A549 (cell line): ENCODE measurements at regions not wholly inside any gene's neighbourhood (a gene's known extent, or its start where the extent isn't known, plus 50 kb on each side); places are given as distances from the start of the nearest gene placed in this dataset.

ENCODE experiments used
- ATAC-seq, 2 experiments: fragments of 200-7000 bp in 1 of 2; fragments of >200 bp in 1 of 2; cut with Nextera tagmentation in 1 of 2; cut with Tn5 transposase in 1 of 2; 3 replicates each; pipeline versions ENCODE4 v1.8.0 to v1.9.1; 2018 to 2020; ENCODE audit warnings: mild to moderate bottlenecking in 1 of 2, moderate library complexity in 1 of 2
- CTCF ChIA-PET: fragments of 300-600 bp; sonication (Branson Sonifier 250); formaldehyde crosslinking; extraction: SDS; loops from one replicate; lab custom pipeline; 2021; ENCODE audit warnings: antibody characterized with exemption, inconsistent platforms; lab: Yijun Ruan, JAX
- POLR2A ChIA-PET: fragments of 350-600 bp; formaldehyde crosslinking; extraction: SDS; loops from one replicate; lab custom pipeline; 2021; ENCODE audit warnings: antibody characterized with exemption, inconsistent platforms; lab: Yijun Ruan, JAX
- DNase-seq, 2 experiments: peaks; one replicate each; pipeline versions ENCODE4 v3.0.0 to v3.0.0-alpha.2; 2011 to 2016; ENCODE audit warnings: low read depth in 1 of 2, low spot score in 1 of 2
- FAIRE-seq: peaks from 2 replicates; lab custom pipeline; 2011; peaks lifted over from hg19 to GRCh38; lab: Jason Lieb, UNC
- H3K27ac ChIP-seq, 2 experiments: fragments of >200 bp; sonication (Bioruptor Twin); formaldehyde crosslinking; 3 replicates each; pipeline ENCODE4 v1.5.1; 2016 to 2017
- H3K4me1 ChIP-seq: fragments of >200 bp; sonication (Bioruptor Twin); formaldehyde crosslinking; 3 replicates; pipeline ENCODE4 v1.6.1; 2016
- H3K4me2 ChIP-seq: fragments of >200 bp; sonication (Bioruptor Twin); formaldehyde crosslinking; 3 replicates; pipeline ENCODE4 v1.6.1; 2016
- H3K4me3 ChIP-seq: fragments of >200 bp; sonication (Bioruptor Twin); formaldehyde crosslinking; 3 replicates; pipeline ENCODE4 v1.5.1; 2016
- H3K9me3 ChIP-seq: fragments of >200 bp; sonication (Bioruptor Twin); formaldehyde crosslinking; 3 replicates; pipeline ENCODE4 v1.6.1; 2016
- CTCF ChIP-seq: fragments of >200 bp; sonication (Bioruptor Twin); formaldehyde crosslinking; IDR thresholded peaks from 3 replicates; pipeline ENCODE4 v1.5.1; 2016
- EHF ChIP-seq: fragments of 250-450 bp; sonication (Bioruptor Pico); IDR thresholded peaks from 2 replicates; pipeline ENCODE4 v1.5.0; 2020; ENCODE audit warnings: mild to moderate bottlenecking
- EHMT2 ChIP-seq: fragments of 200-600 bp; sonication (generic); IDR thresholded peaks from 2 replicates; pipeline ENCODE4 v1.6.1; 2016; ENCODE audit warnings: antibody characterized with exemption, low read depth, mild to moderate bottlenecking, moderate library complexity
- FOSL2 ChIP-seq, 2 experiments: fragments of 450-650 bp in 1 of 2; fragments of >200 bp in 1 of 2; sonication (Bioruptor Twin) in 1 of 2; formaldehyde crosslinking; IDR thresholded peaks; 2 replicates each; pipeline versions ENCODE4 v1.5.0 to v1.6.1; 2016 to 2020; ENCODE audit warnings: mild to moderate bottlenecking in 1 of 2, moderate library complexity in 1 of 2
- FOXS1 ChIP-seq: fragments of 250-450 bp; sonication (Bioruptor Pico); IDR thresholded peaks from 2 replicates; pipeline ENCODE4 v1.5.0; 2020; ENCODE audit warnings: mild to moderate bottlenecking, moderate library complexity
- GATA3 ChIP-seq: IDR thresholded peaks from 2 replicates; pipeline ENCODE4 v1.6.1; 2012; ENCODE audit warnings: borderline replicate concordance
- HEYL ChIP-seq: fragments of 250-450 bp; sonication (Bioruptor Pico); IDR thresholded peaks from 2 replicates; pipeline ENCODE4 v1.8.0; 2021; ENCODE audit warnings: mild to moderate bottlenecking, moderate library complexity
- HOXB5 ChIP-seq: fragments of 250-450 bp; sonication (Bioruptor Pico); IDR thresholded peaks from 2 replicates; pipeline ENCODE4 v1.5.0; 2020; ENCODE audit warnings: mild to moderate bottlenecking, moderate library complexity
- JUN ChIP-seq, 2 experiments: fragments of >200 bp; sonication (Bioruptor Twin); formaldehyde crosslinking; IDR thresholded peaks; 2 replicates in 1 of 2; 3 replicates in 1 of 2; pipeline ENCODE4 v1.6.1; 2016 to 2017
- PBX3 ChIP-seq: IDR thresholded peaks from 2 replicates; pipeline ENCODE4 v1.6.1; 2012
- RAD21 ChIP-seq, 2 experiments: fragments of >200 bp in 1 of 2; sonication (Bioruptor Twin) in 1 of 2; formaldehyde crosslinking in 1 of 2; IDR thresholded peaks in 1 of 2; conservative IDR thresholded peaks in 1 of 2; 2 replicates in 1 of 2; 3 replicates in 1 of 2; pipeline ENCODE4 v1.6.1; 2012 to 2018; ENCODE audit warnings: inconsistent platforms in 1 of 2
- REST ChIP-seq: fragments of 200-600 bp; sonication (generic); IDR thresholded peaks from 2 replicates; pipeline ENCODE4 v1.6.1; 2016; ENCODE audit warnings: antibody characterized with exemption, mild to moderate bottlenecking, moderate library complexity
- SMC3 ChIP-seq: fragments of >200 bp; sonication (Bioruptor Twin); formaldehyde crosslinking; IDR thresholded peaks from 3 replicates; pipeline ENCODE4 v1.6.1; 2018; ENCODE audit warnings: inconsistent platforms
- ZC3H11A ChIP-seq: fragments of 450-650 bp; IDR thresholded peaks from 2 replicates; pipeline ENCODE4 v1.6.1; 2014; ENCODE audit warnings: antibody characterized with exemption, mild to moderate bottlenecking
- ZFP36 ChIP-seq: fragments of 450-650 bp; IDR thresholded peaks from 2 replicates; pipeline ENCODE4 v1.6.1; 2014; ENCODE audit warnings: borderline replicate concordance; ENCODE audit not compliant: partially characterized antibody
- ZNF302 ChIP-seq: fragments of 250-450 bp; sonication (Bioruptor Pico); IDR thresholded peaks from 2 replicates; pipeline ENCODE4 v1.9.0; 2021; ENCODE audit warnings: inconsistent platforms, mild to moderate bottlenecking, moderate library complexity
- WGBS: methylation state at CpG from one replicate; pipeline ENCODE4 v1.1.6; 2017; ENCODE audit errors: missing lambda C conversion rate; 5-methylcytosine and 5-hydroxymethylcytosine counted together
- TF ChIP-seq, protein P1 (sequence below): IDR thresholded peaks from 2 replicates; pipeline ENCODE4 v1.6.1; 2012; ENCODE audit warnings: low read depth, borderline replicate concordance
- TF ChIP-seq, protein P2 (sequence below): fragments of >200 bp; sonication (Bioruptor Twin); formaldehyde crosslinking; IDR thresholded peaks from 2 replicates; pipeline ENCODE4 v1.6.1; 2016

- Histone ChIP-seq H3K9me3 (no peaks in the 10 kb centered on the region), H3K4me3 (peak overlapping the region; percentile 32; the same call in 1 of the 3 replicates), H3K27ac (peak overlapping the region in 1 of 2 experiments; percentile 63; a peak in 1 of 6 replicates), H3K4me2 (peak overlapping the region; percentile 77), H3K4me1 (peaks cover 12% of the 10 kb centered on the region; the same call in 2 of the 3 replicates)
- FAIRE-seq (no peak), DNase-seq (peak; percentile 42 to 81), ATAC-seq (peak; percentile 72 to 78)
- peak; percentile 97 for TF ChIP-seq SMC3
- TF ChIP-seq RAD21 (conservative IDR thresholded peaks at IDR 0.05 in 1 of 2, IDR thresholded peaks at IDR 0.05 in 1 of 2), result peak; percentile 71 to 81
- TF ChIP-seq ZFP36, result peak; percentile 70
- no peak for TF ChIP-seq EHF (CRISPR knock-in tag)
- TF ChIP-seq FOSL2 (IDR thresholded peaks at IDR 0.05), result no peak
- TF ChIP-seq FOSL2 (CRISPR knock-in tag; IDR thresholded peaks at IDR 0.05), result peak; percentile 39; the same call in 1 of the 2 replicates
- peak; percentile 99 for TF ChIP-seq CTCF
- no peak for TF ChIP-seq REST
- ChIA-PET CTCF (interaction anchor here (0.6 to 7.9 kb wide), 59 partner anchors 10 to 609 kb away, joined by 3 to 106 read pairs (median 4); partner anchors contain the start of gene TM9SF2), POLR2A (no interaction called here)
- WGBS, result 10% methylated on average over 19 of the region's 27 CpGs
Measured at GRCh38 chr13:99436686-99437416, 64.4 kb upstream of the TM9SF2 start.

- ChIA-PET POLR2A (no interaction called here), CTCF (interaction anchor here (0.9 to 7.9 kb wide), 4 partner anchors 17 to 262 kb away, joined by 3 to 106 read pairs (median 6); no protein-coding TSS in a partner anchor)
- ATAC-seq, result no peak
- 73% methylated on average over 6 of the region's 7 CpGs for WGBS
- peaks cover 4% of the 10 kb centered on the region; the same call in 2 of the 3 replicates for H3K4me1 ChIP-seq
- no peak overlapping the region for H3K4me2 ChIP-seq
- FAIRE-seq, result no peak
- no peak overlapping the region for H3K27ac ChIP-seq
- no peak overlapping the region for H3K4me3 ChIP-seq
- no peak for TF ChIP-seq EHMT2
- no peak for TF ChIP-seq FOSL2 (IDR thresholded peaks at IDR 0.05)
- TF ChIP-seq FOSL2 (CRISPR knock-in tag; IDR thresholded peaks at IDR 0.05), result no peak
- no peak for TF ChIP-seq PBX3
- no peak for TF ChIP-seq HOXB5 (CRISPR knock-in tag)
- TF ChIP-seq HEYL (CRISPR knock-in tag), result no peak
- TF ChIP-seq ZC3H11A, result no peak
- TF ChIP-seq, protein P1, sequence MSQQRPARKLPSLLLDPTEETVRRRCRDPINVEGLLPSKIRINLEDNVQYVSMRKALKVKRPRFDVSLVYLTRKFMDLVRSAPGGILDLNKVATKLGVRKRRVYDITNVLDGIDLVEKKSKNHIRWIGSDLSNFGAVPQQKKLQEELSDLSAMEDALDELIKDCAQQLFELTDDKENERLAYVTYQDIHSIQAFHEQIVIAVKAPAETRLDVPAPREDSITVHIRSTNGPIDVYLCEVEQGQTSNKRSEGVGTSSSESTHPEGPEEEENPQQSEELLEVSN, result no peak
- TF ChIP-seq REST, result no peak
- TF ChIP-seq ZNF302 (CRISPR knock-in tag), result no peak
- no peak for TF ChIP-seq GATA3
- TF ChIP-seq FOXS1, result no peak
- no peak for TF ChIP-seq JUN (IDR thresholded peaks at IDR 0.05)
- TF ChIP-seq EHF (CRISPR knock-in tag), result no peak
- TF ChIP-seq, protein P2, sequence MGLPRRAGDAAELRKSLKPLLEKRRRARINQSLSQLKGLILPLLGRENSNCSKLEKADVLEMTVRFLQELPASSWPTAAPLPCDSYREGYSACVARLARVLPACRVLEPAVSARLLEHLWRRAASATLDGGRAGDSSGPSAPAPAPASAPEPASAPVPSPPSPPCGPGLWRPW, result no peak
- H3K9me3 ChIP-seq, result no peaks in the 10 kb centered on the region
- DNase-seq, result no peak
Measured at GRCh38 chr13:99439048-99439447, 62.2 kb upstream of the TM9SF2 start.
